HEK293 (cell line): ENCODE measurements at regions not wholly inside any gene's neighbourhood (a gene's known extent, or its start where the extent isn't known, plus 50 kb on each side); places are given as distances from the start of the nearest gene placed in this dataset.
"Not testable (repeated sequence)": the region's sequence is repeated elsewhere in the genome, so short reads cannot be mapped to it uniquely, and the experiment has no call there.

ENCODE experiments used
- CTCF ChIA-PET: fragments of 350-600 bp; formaldehyde crosslinking; extraction: SDS; loops from one replicate; lab custom pipeline; 2021; ENCODE audit warnings: antibody characterized with exemption; lab: Yijun Ruan, JAX
- POLR2A ChIA-PET: fragments of 300-600 bp; formaldehyde crosslinking; extraction: SDS; loops from one replicate; lab custom pipeline; 2020; ENCODE audit warnings: antibody characterized with exemption, inconsistent platforms; lab: Yijun Ruan, JAX
- H3K27ac ChIP-seq: fragments of 200-500 bp; sonication (Bioruptor generic); 2 replicates; pipeline ENCODE4 v1.5.1; 2014; ENCODE audit warnings: low read depth, low read length, control low read depth, inconsistent platforms; ENCODE audit errors: extremely low read depth
- H3K36me3 ChIP-seq, 2 experiments: fragments of 200-500 bp in 1 of 2; sonication (Bioruptor generic) in 1 of 2; 1 replicate in 1 of 2; 2 replicates in 1 of 2; pipeline ENCODE4 v1.5.1; 2014 to 2017; ENCODE audit warnings: inconsistent platforms in 2 of 2, low read length in 2 of 2; ENCODE audit not compliant: control insufficient read depth in 2 of 2, insufficient read depth in 1 of 2
- H3K4me1 ChIP-seq: fragments of 200-500 bp; sonication (Bioruptor generic); 2 replicates; pipeline ENCODE4 v1.5.1; 2014; ENCODE audit warnings: mild to moderate bottlenecking, low read length, inconsistent platforms; ENCODE audit not compliant: control insufficient read depth, insufficient read depth
- H3K4me3 ChIP-seq: 2 replicates; pipeline ENCODE4 v1.5.1; 2011; ENCODE audit warnings: low read depth, mild to moderate bottlenecking, control low read depth, low read length, moderate library complexity
- H3K9me3 ChIP-seq: fragments of 200-500 bp; sonication (Bioruptor generic); 2 replicates; pipeline ENCODE4 v1.5.1; 2014; ENCODE audit warnings: low read depth, low read length, inconsistent platforms; ENCODE audit not compliant: control insufficient read depth, insufficient read depth
- BCL11A ChIP-seq: fragments of 450-650 bp; formaldehyde crosslinking; IDR thresholded peaks from 2 replicates; pipeline ENCODE4 v1.5.1; 2016; ENCODE audit warnings: low read depth, missing biosample characterization, missing genetic modification characterization
- MYNN ChIP-seq: fragments of 450-650 bp; formaldehyde crosslinking; IDR thresholded peaks from 2 replicates; pipeline ENCODE4 v1.5.1; 2016; ENCODE audit warnings: missing biosample characterization, missing genetic modification characterization, borderline replicate concordance
- OSR2 ChIP-seq: fragments of 450-650 bp; formaldehyde crosslinking; IDR thresholded peaks from 2 replicates; pipeline ENCODE4 v1.5.1; 2016; ENCODE audit warnings: missing biosample characterization, missing genetic modification characterization
- RBAK ChIP-seq: fragments of 450-650 bp; formaldehyde crosslinking; IDR thresholded peaks from 2 replicates; pipeline ENCODE4 v1.5.1; 2016; ENCODE audit warnings: missing biosample characterization, missing genetic modification characterization
- ZNF138 ChIP-seq: fragments of 450-650 bp; formaldehyde crosslinking; IDR thresholded peaks from 2 replicates; pipeline ENCODE4 v1.5.1; 2016; ENCODE audit warnings: missing biosample characterization, missing genetic modification characterization, borderline replicate concordance
- ZNF157 ChIP-seq: fragments of 450-650 bp; formaldehyde crosslinking; IDR thresholded peaks from 2 replicates; pipeline ENCODE4 v1.5.1; 2016; ENCODE audit warnings: missing biosample characterization, missing genetic modification characterization
- ZNF175 ChIP-seq: fragments of 450-650 bp; formaldehyde crosslinking; IDR thresholded peaks from 2 replicates; pipeline ENCODE4 v1.5.1; 2016; ENCODE audit warnings: missing biosample characterization, missing genetic modification characterization
- ZNF202 ChIP-seq: fragments of 450-650 bp; formaldehyde crosslinking; IDR thresholded peaks from 2 replicates; pipeline ENCODE4 v1.5.1; 2016; ENCODE audit warnings: missing biosample characterization, missing genetic modification characterization, borderline replicate concordance
- ZNF221 ChIP-seq: fragments of 450-650 bp; formaldehyde crosslinking; IDR thresholded peaks from 2 replicates; pipeline ENCODE4 v1.5.1; 2017; ENCODE audit warnings: missing biosample characterization, missing genetic modification characterization, borderline replicate concordance
- ZNF266 ChIP-seq: fragments of 450-650 bp; formaldehyde crosslinking; IDR thresholded peaks from 2 replicates; pipeline ENCODE4 v1.5.1; 2016; ENCODE audit warnings: missing biosample characterization, missing genetic modification characterization, low read depth
- ZNF324 ChIP-seq: fragments of 450-650 bp; formaldehyde crosslinking; IDR thresholded peaks from 2 replicates; pipeline ENCODE4 v1.5.1; 2016; ENCODE audit warnings: missing biosample characterization, missing genetic modification characterization
- ZNF37A ChIP-seq: fragments of 450-650 bp; IDR thresholded peaks from 2 replicates; pipeline ENCODE4 v1.5.1; 2018; ENCODE audit warnings: missing biosample characterization, missing genetic modification characterization
- ZNF423 ChIP-seq: fragments of 450-650 bp; formaldehyde crosslinking; IDR thresholded peaks from 2 replicates; pipeline ENCODE4 v1.5.1; 2016; ENCODE audit warnings: missing biosample characterization, missing genetic modification characterization
- ZNF571 ChIP-seq: fragments of 450-650 bp; formaldehyde crosslinking; IDR thresholded peaks from 2 replicates; pipeline ENCODE4 v1.5.0; 2017; ENCODE audit warnings: missing biosample characterization, missing genetic modification characterization
- ZNF600 ChIP-seq: fragments of 450-650 bp; formaldehyde crosslinking; IDR thresholded peaks from 2 replicates; pipeline ENCODE4 v1.5.1; 2016; ENCODE audit warnings: missing biosample characterization, missing genetic modification characterization
- ZNF624 ChIP-seq: fragments of 450-650 bp; formaldehyde crosslinking; IDR thresholded peaks from 2 replicates; pipeline ENCODE4 v1.5.1; 2017; ENCODE audit warnings: missing biosample characterization, missing genetic modification characterization
- ZNF626 ChIP-seq: fragments of 450-650 bp; sonication (Bioruptor Pico); formaldehyde crosslinking; IDR thresholded peaks from 2 replicates; pipeline ENCODE4 v1.5.1; 2018; ENCODE audit warnings: missing biosample characterization, missing genetic modification characterization, inconsistent platforms
- ZSCAN30 ChIP-seq: fragments of 450-650 bp; IDR thresholded peaks from 2 replicates; pipeline ENCODE4 v1.5.1; 2018; ENCODE audit warnings: missing biosample characterization, mild to moderate bottlenecking, missing genetic modification characterization, moderate library complexity
- TF ChIP-seq, protein P1 (sequence below): fragments of 450-650 bp; formaldehyde crosslinking; IDR thresholded peaks from 2 replicates; pipeline ENCODE4 v1.5.1; 2016; ENCODE audit warnings: missing biosample characterization, missing genetic modification characterization

DNA sequence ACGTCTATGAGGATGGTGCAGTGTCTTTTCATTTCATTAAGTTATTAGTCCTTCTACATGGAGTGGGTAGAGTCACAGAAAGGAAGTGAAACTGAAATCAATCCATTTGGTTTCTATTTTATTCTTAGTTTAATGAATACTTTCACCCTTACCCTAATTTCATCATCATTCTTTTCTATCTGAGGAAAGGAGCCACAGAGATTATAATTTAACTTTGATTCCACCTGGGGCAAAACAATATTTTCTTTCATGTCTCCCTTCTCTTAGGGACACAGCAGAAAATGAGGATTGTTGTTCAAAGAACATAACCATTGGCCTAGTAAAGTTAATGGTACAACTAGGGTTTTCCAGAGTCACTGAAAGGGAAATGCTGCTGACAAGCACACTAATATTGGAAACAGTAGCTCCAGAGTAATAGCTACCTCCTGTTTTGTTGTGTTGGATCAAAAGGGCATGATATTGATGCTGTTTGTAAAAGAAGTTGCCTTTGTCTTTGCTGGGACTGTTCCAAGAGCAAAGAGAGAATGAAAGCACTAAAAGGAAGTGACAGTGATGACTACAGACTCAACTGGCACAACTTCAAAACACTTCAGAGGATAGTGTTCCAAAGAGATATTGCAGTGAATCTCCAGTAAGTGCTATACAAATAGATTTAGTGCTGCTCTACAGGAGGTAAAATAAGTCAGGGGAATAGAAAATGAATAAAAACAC, 247.1 kb upstream of the PITX2 start:
- Histone ChIP-seq H3K36me3 (no peaks in the 10 kb centered on the region), H3K27ac (no peak overlapping the region), H3K4me1 (peaks cover 9% of the 10 kb centered on the region), H3K9me3 (no peaks in the 10 kb centered on the region), H3K4me3 (no peak overlapping the region)
- CTCF ChIA-PET: no interaction called here
- no peak for TF ChIP-seq ZNF266
- TF ChIP-seq MYNN (tag by site-specific recombination): no peak
- TF ChIP-seq ZNF157 (tag by site-specific recombination): no peak
- 0 out of 2 replicates have a peak, but pooled peaks have one; percentile 24 for TF ChIP-seq OSR2 (tag by site-specific recombination)
- TF ChIP-seq ZNF175 (tag by site-specific recombination): no peak
- POLR2A ChIA-PET: no interaction called here

DNA sequence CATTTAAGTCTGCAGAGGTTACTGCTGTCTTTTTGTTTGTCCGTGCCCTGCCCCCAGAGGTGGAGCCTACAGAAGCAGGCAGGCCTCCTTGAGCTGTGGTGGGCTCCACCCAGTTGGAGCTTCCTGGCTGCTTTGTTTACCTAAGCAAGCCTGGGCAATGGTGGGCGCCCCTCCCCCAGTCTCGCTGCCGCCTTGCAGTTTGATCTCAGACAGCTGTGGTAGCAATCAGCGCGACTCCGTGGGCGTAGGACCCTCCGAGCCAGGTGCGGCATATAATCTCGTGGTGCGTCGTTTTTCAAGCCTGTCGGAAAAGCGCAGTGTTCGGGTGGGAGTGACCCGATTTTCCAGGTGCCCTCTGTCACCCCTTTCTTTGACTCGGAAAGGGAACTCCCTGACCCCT, 253.3 kb upstream of the PITX2 start:
- H3K4me1 ChIP-seq, H3K27ac ChIP-seq, H3K4me3 ChIP-seq, POLR2A ChIA-PET, CTCF ChIA-PET, H3K9me3 ChIP-seq, H3K36me3 ChIP-seq: not testable (repeated sequence)

DNA sequence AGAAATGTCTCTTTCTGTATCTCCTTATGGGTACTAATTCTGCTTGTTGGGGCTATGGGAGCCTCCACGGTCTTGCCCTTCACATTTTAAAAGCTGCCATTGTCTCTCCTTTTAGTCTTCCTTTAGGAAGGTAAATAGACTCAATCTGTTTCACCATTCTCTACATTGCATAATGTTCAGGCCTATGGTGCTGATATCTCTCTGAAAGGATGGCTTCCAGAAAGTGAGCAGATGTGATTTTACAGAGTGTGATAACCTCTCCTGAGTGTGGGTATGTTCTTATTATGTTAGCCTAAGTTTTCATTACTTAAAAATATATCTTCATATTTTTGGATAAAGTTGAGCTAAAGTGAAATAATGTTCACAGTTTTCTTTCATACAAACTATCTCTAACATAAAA, 254.0 kb upstream of the PITX2 start:
- no peaks in the 10 kb centered on the region for H3K9me3 ChIP-seq
- no peaks in the 10 kb centered on the region for H3K36me3 ChIP-seq
- POLR2A ChIA-PET: no interaction called here
- CTCF ChIA-PET: interaction anchor here (1.0 kb wide), 1 partner anchor 10 kb away, joined by 3 read pairs; no protein-coding TSS in a partner anchor
- H3K4me3 ChIP-seq: no peak overlapping the region
- TF ChIP-seq ZNF37A (no peak), ZNF138 (no peak), ZNF202 (no peak), ZNF624 (tag by site-specific recombination) (no peak), RBAK (tag by site-specific recombination) (no peak), ZNF626 (tag by site-specific recombination) (no peak), ZNF423 (no peak), ZNF571 (no peak), ZNF600 (tag by site-specific recombination) (no peak)
- TF ChIP-seq, protein P1, sequence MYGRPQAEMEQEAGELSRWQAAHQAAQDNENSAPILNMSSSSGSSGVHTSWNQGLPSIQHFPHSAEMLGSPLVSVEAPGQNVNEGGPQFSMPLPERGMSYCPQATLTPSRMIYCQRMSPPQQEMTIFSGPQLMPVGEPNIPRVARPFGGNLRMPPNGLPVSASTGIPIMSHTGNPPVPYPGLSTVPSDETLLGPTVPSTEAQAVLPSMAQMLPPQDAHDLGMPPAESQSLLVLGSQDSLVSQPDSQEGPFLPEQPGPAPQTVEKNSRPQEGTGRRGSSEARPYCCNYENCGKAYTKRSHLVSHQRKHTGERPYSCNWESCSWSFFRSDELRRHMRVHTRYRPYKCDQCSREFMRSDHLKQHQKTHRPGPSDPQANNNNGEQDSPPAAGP (tag by site-specific recombination): no peak
- H3K27ac ChIP-seq: no peak overlapping the region
- H3K4me1 ChIP-seq: no peaks in the 10 kb centered on the region

DNA sequence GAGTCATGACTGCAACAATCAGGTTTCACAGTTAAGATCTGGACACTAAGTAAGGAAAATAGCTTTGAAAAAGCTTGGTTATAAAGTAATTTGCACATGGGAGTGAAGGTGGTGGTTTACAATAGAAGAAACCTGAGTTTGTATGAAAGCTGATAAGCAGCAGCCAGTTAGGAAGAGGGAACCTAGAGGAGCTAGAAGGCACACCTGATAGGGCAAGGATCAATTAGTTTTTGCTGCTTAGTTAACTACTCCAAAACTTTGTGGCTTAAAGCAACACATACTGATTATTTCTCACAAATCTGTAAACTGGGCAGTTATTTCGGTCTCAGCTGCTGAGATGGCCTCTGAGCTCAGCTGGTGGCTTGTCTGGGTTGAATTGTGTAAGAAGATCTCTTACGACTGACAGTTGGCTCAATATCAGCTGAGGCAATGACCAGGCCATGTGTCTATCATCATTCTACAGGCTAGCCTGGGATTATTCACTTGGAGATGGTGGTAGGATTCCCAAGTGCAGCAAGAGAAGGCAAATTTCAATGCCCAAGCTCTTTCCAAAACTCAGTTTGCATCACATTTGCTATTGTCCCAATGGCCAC, 255.0 kb upstream of the PITX2 start:
- H3K4me1 ChIP-seq: no peaks in the 10 kb centered on the region
- POLR2A ChIA-PET: no interaction called here
- no peaks in the 10 kb centered on the region for H3K9me3 ChIP-seq
- H3K36me3 ChIP-seq: no peaks in the 10 kb centered on the region
- H3K4me3 ChIP-seq: no peak overlapping the region
- CTCF ChIA-PET: interaction anchor here (0.7 to 1.0 kb wide), 2 partner anchors 9 to 17 kb away, joined by 3 read pairs; no protein-coding TSS in a partner anchor
- H3K27ac ChIP-seq: no peak overlapping the region
- TF ChIP-seq ZNF324 (tag by site-specific recombination) (no peak), ZNF37A (no peak), ZSCAN30 (no peak), BCL11A (tag by site-specific recombination) (no peak), ZNF221 (tag by site-specific recombination) (no peak)
